Upper lobe of right lung (tissue), 1 donor: ENCODE measurements at regions not wholly inside any gene's neighbourhood (a gene's known extent, or its start where the extent isn't known, plus 50 kb on each side); places are given as distances from the start of the nearest gene placed in this dataset.

ENCODE experiments used
- ATAC-seq: fragments of 200-7000 bp; cut with Tn5 transposase; one replicate; pipeline ENCODE4 v1.9.1; 2020; ENCODE audit warnings: mild to moderate bottlenecking, moderate library complexity
- DNase-seq: peaks from one replicate; pipeline ENCODE4 v3.0.0-alpha.2; 2020
- H3K27ac ChIP-seq: fragments of 200-600 bp; one replicate; pipeline ENCODE4 v1.8.0; 2022
- H3K27me3 ChIP-seq: fragments of 200-600 bp; one replicate; pipeline ENCODE4 v1.8.0; 2022; ENCODE audit warnings: mild to moderate bottlenecking
- H3K36me3 ChIP-seq: fragments of 200-600 bp; one replicate; pipeline ENCODE4 v1.8.0; 2022
- H3K4me1 ChIP-seq: fragments of 200-600 bp; one replicate; pipeline ENCODE4 v1.8.0; 2022
- H3K4me3 ChIP-seq: fragments of 200-600 bp; one replicate; pipeline ENCODE4 v1.8.0; 2022; ENCODE audit warnings: mild to moderate bottlenecking
- H3K9me3 ChIP-seq: fragments of 200-600 bp; one replicate; pipeline ENCODE4 v1.8.0; 2022
- intact Hi-C: fragments of 100-400 bp; cut with DNase I; formaldehyde crosslinking; loops from one replicate; pipeline ENCODE4 v1.11.0; 2022
- TF ChIP-seq, protein P1 (sequence below): fragments of 200-600 bp; IDR thresholded peaks from one replicate; pipeline ENCODE4 v1.8.0; 2022; ENCODE audit warnings: antibody characterized with exemption
- donor health status: DM: no; HTN: yes; CAD: no; lungs with severe emphysema.

DNA sequence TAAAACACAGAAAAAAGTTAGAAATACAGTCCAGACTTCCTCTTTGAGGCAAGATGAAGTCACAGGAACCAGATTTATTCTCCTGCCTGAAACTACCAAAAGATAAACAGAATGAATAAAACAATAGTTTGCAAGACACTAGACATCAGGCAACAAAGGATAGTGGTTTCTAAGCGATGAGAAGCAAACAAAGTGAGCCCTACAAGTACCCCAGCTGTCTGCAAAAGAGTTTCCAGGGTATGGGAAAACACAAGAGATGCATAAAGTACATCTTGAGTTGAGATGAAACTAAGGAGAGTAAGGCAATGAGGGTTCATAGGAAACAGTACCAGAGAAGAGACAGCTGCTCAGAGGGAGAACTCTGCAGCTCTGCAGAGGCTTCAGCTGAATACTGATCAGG, 83.3 kb upstream of the COL24A1 start:
- Histone ChIP-seq H3K36me3 (no peaks in the 10 kb centered on the region), H3K4me1 (no peaks in the 10 kb centered on the region), H3K9me3 (no peaks in the 10 kb centered on the region), H3K27ac (no peak overlapping the region), H3K4me3 (no peak overlapping the region), H3K27me3 (no peaks in the 10 kb centered on the region)
- intact Hi-C loops: no loop called here
- TF ChIP-seq, protein P1, sequence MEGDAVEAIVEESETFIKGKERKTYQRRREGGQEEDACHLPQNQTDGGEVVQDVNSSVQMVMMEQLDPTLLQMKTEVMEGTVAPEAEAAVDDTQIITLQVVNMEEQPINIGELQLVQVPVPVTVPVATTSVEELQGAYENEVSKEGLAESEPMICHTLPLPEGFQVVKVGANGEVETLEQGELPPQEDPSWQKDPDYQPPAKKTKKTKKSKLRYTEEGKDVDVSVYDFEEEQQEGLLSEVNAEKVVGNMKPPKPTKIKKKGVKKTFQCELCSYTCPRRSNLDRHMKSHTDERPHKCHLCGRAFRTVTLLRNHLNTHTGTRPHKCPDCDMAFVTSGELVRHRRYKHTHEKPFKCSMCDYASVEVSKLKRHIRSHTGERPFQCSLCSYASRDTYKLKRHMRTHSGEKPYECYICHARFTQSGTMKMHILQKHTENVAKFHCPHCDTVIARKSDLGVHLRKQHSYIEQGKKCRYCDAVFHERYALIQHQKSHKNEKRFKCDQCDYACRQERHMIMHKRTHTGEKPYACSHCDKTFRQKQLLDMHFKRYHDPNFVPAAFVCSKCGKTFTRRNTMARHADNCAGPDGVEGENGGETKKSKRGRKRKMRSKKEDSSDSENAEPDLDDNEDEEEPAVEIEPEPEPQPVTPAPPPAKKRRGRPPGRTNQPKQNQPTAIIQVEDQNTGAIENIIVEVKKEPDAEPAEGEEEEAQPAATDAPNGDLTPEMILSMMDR: no peak
- no peak for ATAC-seq
- no peak for DNase-seq

- DNase-seq (no peak), ATAC-seq (no peak)
- TF ChIP-seq, protein P1: no peak
- Histone ChIP-seq H3K27me3 (no peaks in the 10 kb centered on the region), H3K4me3 (no peak overlapping the region), H3K4me1 (no peaks in the 10 kb centered on the region), H3K9me3 (no peaks in the 10 kb centered on the region), H3K27ac (no peak overlapping the region), H3K36me3 (no peaks in the 10 kb centered on the region)
- intact Hi-C loops: no loop called here
Measured at GRCh38 chr1:86239490-86239889, 82.9 kb upstream of the COL24A1 start.

DNA sequence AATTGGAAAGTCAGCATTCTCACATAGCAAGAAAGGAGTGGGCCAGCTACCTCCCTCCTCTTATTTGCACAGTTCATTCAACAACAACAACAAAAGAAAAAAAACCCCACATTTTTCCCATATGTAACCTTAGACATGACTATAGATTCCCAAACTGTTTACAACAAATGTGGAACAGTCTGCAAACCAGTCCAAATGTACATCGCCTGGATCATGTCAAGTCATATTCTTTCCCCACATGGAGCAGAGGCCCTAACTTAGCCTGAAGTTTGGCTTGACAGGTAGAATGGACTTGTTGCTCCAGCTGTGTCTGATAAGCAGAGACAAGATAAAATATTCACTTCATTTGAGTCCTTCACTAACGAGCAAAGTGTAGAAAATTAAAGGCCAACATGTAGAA, 81.7 kb upstream of the COL24A1 start:
- intact Hi-C loops: no loop called here
- no peaks in the 10 kb centered on the region for H3K4me1 ChIP-seq
- no peaks in the 10 kb centered on the region for H3K36me3 ChIP-seq
- H3K27ac ChIP-seq: no peak overlapping the region
- DNase-seq: no peak
- H3K9me3 ChIP-seq: no peaks in the 10 kb centered on the region
- H3K4me3 ChIP-seq: no peak overlapping the region
- ATAC-seq: no peak
- no peaks in the 10 kb centered on the region for H3K27me3 ChIP-seq
- TF ChIP-seq, protein P1: no peak

DNA sequence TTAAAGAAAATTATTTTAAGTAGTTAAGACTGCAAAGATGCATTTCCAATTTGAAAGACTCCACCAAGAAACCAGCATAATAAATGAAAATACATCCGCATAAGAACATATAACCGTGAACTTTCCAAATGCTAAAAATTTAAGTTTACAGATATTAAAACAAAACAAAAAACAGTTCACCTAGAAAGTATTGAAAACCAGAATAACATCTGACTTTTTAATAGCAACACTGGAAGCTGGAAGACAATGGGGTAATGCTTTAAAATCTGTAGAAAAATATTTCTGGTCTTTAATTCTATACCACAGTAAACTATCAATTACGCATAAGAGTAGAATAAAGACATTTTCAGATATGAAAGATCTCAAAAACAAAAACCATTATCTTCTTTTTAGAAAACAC, 79.3 kb upstream of the COL24A1 start:
- H3K27me3 ChIP-seq: no peaks in the 10 kb centered on the region
- H3K4me1 ChIP-seq: no peaks in the 10 kb centered on the region
- ATAC-seq (no peak), DNase-seq (no peak)
- H3K9me3 ChIP-seq: no peaks in the 10 kb centered on the region
- H3K4me3 ChIP-seq: no peak overlapping the region
- H3K36me3 ChIP-seq: no peaks in the 10 kb centered on the region
- no peak overlapping the region for H3K27ac ChIP-seq
- intact Hi-C loops: no loop called here
- TF ChIP-seq, protein P1: no peak

DNA sequence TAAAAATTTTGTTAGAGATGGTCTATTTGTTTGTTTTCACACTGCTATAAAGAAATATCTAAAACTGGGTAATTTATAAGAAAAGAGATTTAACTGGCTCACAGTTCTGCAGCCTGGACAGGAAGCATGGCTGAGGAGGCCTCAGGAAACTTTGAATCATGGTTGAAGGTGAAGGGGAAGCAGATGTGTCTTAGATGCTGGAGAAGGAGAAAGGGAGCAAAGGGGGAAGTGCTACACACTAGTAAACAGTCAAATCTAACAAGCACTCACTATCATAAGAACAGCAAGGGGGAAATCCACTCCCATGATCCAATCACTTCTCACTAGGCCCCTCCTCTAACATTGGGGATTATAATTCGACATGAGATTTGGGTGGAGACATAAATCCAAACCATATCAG, 76.8 kb upstream of the COL24A1 start:
- Histone ChIP-seq H3K27ac (no peak overlapping the region), H3K36me3 (no peaks in the 10 kb centered on the region), H3K4me3 (no peak overlapping the region), H3K4me1 (no peaks in the 10 kb centered on the region), H3K27me3 (no peaks in the 10 kb centered on the region), H3K9me3 (no peaks in the 10 kb centered on the region)
- intact Hi-C loops: no loop called here
- DNase-seq (no peak), ATAC-seq (no peak)
- TF ChIP-seq, protein P1: no peak

GRCh38 chr1:86231076-86231475, 74.5 kb upstream of the COL24A1 start:
- H3K4me3 ChIP-seq: no peak overlapping the region
- DNase-seq (no peak), ATAC-seq (no peak)
- H3K36me3 ChIP-seq: no peaks in the 10 kb centered on the region
- H3K4me1 ChIP-seq: no peaks in the 10 kb centered on the region
- TF ChIP-seq, protein P1: no peak
- H3K27ac ChIP-seq: no peak overlapping the region
- H3K9me3 ChIP-seq: no peaks in the 10 kb centered on the region
- H3K27me3 ChIP-seq: no peaks in the 10 kb centered on the region
- intact Hi-C loops: no loop called here
